ENCODE measurements at regions not wholly inside any gene's neighbourhood (a gene's known extent, or its start where the extent isn't known, plus 50 kb on each side); places are given as distances from the start of the nearest gene placed in this dataset.

DNA sequence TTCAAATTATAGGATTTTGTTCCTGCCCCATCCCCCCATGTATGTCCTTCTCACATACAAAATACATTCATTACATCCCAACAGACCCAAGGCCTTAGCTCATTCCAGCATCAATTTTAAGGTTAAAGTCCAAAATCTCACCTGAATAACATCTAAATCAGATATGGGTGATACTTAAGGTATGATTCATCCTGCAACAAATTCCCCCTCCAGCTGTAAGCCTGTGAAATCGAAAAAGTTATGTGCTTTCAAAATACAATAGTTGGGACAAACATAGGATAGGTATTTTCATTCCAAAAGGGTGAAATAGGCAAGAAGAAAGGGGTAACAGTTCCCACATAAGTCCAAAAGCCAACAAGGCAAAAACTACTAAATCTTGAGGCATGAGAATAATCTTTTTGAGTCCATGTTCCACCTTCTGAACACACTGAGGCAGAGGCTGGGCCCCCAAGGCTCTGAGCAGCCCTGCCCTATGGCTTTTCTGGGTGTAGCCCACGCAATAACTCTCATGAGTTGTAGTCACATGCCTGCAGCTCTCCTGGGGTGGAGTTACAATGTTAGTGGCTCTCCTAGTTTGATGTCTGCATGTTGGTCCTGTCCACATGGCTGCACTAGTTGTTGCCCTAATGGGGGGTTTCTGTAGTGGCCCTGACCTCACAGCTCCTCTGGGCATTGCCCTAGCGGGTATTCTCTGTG, 243.9 kb upstream of the SMARCA2 start:
- Histone ChIP-seq H3K4me1 (ENCODE audit: control insufficient read depth in 4 of 4, insufficient read depth in 4 of 4, low read length in 3 of 4) (no peaks in the 10 kb centered on the region), H3K36me3 (ENCODE audit: control insufficient read depth in 4 of 4, insufficient read depth in 3 of 4, low read depth in 1 of 4, low read length in 3 of 4) (no peaks in the 10 kb centered on the region), H3K4me3 (ENCODE audit: low read depth in 1 of 3, low read length in 3 of 3) (no peak overlapping the region), H3K9me3 (ENCODE audit: control insufficient read depth in 4 of 4, low read length in 3 of 4) (peaks cover 0 to 5% (median 2%) of the 10 kb centered on the region in 4 donors), H3K9ac (ENCODE audit: low read depth in 1 of 2, low read length in 2 of 2) (no peak overlapping the region), H3K27me3 (ENCODE audit: control insufficient read depth in 4 of 4, insufficient read depth in 4 of 4, low read length in 3 of 4) (no peaks in the 10 kb centered on the region), H3K27ac (ENCODE audit: low read depth in 1 of 2, low read length in 2 of 2) (no peak overlapping the region)
- DNase-seq (ENCODE audit: low spot score): no peak
- WGBS: 59% methylated on average over 3 of the region's 3 CpGs
- TF ChIP-seq, protein P1, sequence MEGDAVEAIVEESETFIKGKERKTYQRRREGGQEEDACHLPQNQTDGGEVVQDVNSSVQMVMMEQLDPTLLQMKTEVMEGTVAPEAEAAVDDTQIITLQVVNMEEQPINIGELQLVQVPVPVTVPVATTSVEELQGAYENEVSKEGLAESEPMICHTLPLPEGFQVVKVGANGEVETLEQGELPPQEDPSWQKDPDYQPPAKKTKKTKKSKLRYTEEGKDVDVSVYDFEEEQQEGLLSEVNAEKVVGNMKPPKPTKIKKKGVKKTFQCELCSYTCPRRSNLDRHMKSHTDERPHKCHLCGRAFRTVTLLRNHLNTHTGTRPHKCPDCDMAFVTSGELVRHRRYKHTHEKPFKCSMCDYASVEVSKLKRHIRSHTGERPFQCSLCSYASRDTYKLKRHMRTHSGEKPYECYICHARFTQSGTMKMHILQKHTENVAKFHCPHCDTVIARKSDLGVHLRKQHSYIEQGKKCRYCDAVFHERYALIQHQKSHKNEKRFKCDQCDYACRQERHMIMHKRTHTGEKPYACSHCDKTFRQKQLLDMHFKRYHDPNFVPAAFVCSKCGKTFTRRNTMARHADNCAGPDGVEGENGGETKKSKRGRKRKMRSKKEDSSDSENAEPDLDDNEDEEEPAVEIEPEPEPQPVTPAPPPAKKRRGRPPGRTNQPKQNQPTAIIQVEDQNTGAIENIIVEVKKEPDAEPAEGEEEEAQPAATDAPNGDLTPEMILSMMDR (IDR thresholded peaks at IDR 0.05; ENCODE audit: low read depth, low read length, missing input control): no peak
- TF ChIP-seq RXRA (IDR thresholded peaks at IDR 0.05) (no peak), MAX (IDR thresholded peaks at IDR 0.05) (no peak), SP1 (IDR thresholded peaks at IDR 0.05) (no peak), JUND (IDR thresholded peaks at IDR 0.05) (no peak), TAF1 (conservative IDR thresholded peaks at IDR 0.05) (no peak), EGR1 (IDR thresholded peaks at IDR 0.05; ENCODE audit: low read depth in 2 of 2) (no peak), FOXA1 (IDR thresholded peaks at IDR 0.05) (no peak), NR2F2 (IDR thresholded peaks at IDR 0.05) (no peak), RAD21 (IDR thresholded peaks at IDR 0.05) (no peak), HNF4G (IDR thresholded peaks at IDR 0.05) (no peak), REST (IDR thresholded peaks at IDR 0.05) (no peak), HNF4A (conservative IDR thresholded peaks at IDR 0.05) (no peak), FOXA2 (IDR thresholded peaks at IDR 0.05) (no peak), GABPA (IDR thresholded peaks at IDR 0.05 in 1 of 2, conservative IDR thresholded peaks at IDR 0.05 in 1 of 2) (no peak), ZBTB33 (IDR thresholded peaks at IDR 0.05) (no peak)

GRCh38 chr9:1775230-1775629, 239.9 kb upstream of the SMARCA2 start:
- Histone ChIP-seq H3K4me3 (ENCODE audit: low read depth in 1 of 3, low read length in 3 of 3) (no peak overlapping the region), H3K9me3 (ENCODE audit: control insufficient read depth in 4 of 4, low read length in 3 of 4) (peaks cover 0 to 5% (median 2%) of the 10 kb centered on the region in 4 donors), H3K9ac (ENCODE audit: low read depth in 1 of 2, low read length in 2 of 2) (no peak overlapping the region), H3K27me3 (ENCODE audit: control insufficient read depth in 4 of 4, insufficient read depth in 4 of 4, low read length in 3 of 4) (no peaks in the 10 kb centered on the region), H3K27ac (ENCODE audit: low read depth in 1 of 2, low read length in 2 of 2) (no peak overlapping the region), H3K36me3 (ENCODE audit: control insufficient read depth in 4 of 4, insufficient read depth in 3 of 4, low read depth in 1 of 4, low read length in 3 of 4) (no peaks in the 10 kb centered on the region), H3K4me1 (ENCODE audit: control insufficient read depth in 4 of 4, insufficient read depth in 4 of 4, low read length in 3 of 4) (no peaks in the 10 kb centered on the region)
- no peak for DNase-seq (ENCODE audit: low spot score)
- TF ChIP-seq ZBTB33 (IDR thresholded peaks at IDR 0.05): no peak
- TF ChIP-seq TAF1 (conservative IDR thresholded peaks at IDR 0.05): no peak
- TF ChIP-seq FOXA1 (IDR thresholded peaks at IDR 0.05): no peak
- TF ChIP-seq REST (IDR thresholded peaks at IDR 0.05): no peak
- TF ChIP-seq HNF4G (IDR thresholded peaks at IDR 0.05): no peak
- TF ChIP-seq ATF3 (IDR thresholded peaks at IDR 0.05): no peak
- no peak for TF ChIP-seq FOXA2 (IDR thresholded peaks at IDR 0.05)
- no peak for TF ChIP-seq JUND (IDR thresholded peaks at IDR 0.05)
- TF ChIP-seq RAD21 (IDR thresholded peaks at IDR 0.05): no peak

Data from liver (tissue), 8 donors.